ENCODE measurements at regions not wholly inside any gene's neighbourhood (a gene's known extent, or its start where the extent isn't known, plus 50 kb on each side); places are given as distances from the start of the nearest gene placed in this dataset.

GRCh38 chr3:95134693-95135413, 1072.0 kb downstream of the NSUN3 start:
- H3K27ac ChIP-seq = no peak overlapping the region
- TF ChIP-seq CTCF (conservative IDR thresholded peaks at IDR 0.05) (no peak), ZFX (IDR thresholded peaks at IDR 0.05) (no peak)

- TF ChIP-seq ZFX (IDR thresholded peaks at IDR 0.05) = no peak
- TF ChIP-seq CTCF (conservative IDR thresholded peaks at IDR 0.05) = no peak
- no peak overlapping the region for H3K27ac ChIP-seq
Observed at GRCh38 chr3:95148107-95148506, 1085.2 kb downstream of the NSUN3 start.

- H3K27ac ChIP-seq = no peak overlapping the region
- TF ChIP-seq CTCF (conservative IDR thresholded peaks at IDR 0.05) = no peak
- TF ChIP-seq ZFX (IDR thresholded peaks at IDR 0.05) = no peak
Observed at GRCh38 chr3:95151590-95151989, 1088.7 kb downstream of the NSUN3 start.

GRCh38 chr3:95154766-95155165, 1091.9 kb downstream of the NSUN3 start:
- no peak for TF ChIP-seq ZFX (IDR thresholded peaks at IDR 0.05)
- H3K27ac ChIP-seq = no peak overlapping the region

GRCh38 chr3:95162794-95163193, 1099.9 kb downstream of the NSUN3 start:
- TF ChIP-seq ZFX (IDR thresholded peaks at IDR 0.05) = no peak
- H3K27ac ChIP-seq = no peak overlapping the region

- H3K27ac ChIP-seq = no peak overlapping the region
- TF ChIP-seq ZFX (IDR thresholded peaks at IDR 0.05) (no peak), CTCF (conservative IDR thresholded peaks at IDR 0.05) (no peak)
Observed at GRCh38 chr3:95167748-95168147, 1104.9 kb downstream of the NSUN3 start.

GRCh38 chr3:95168526-95168925, 1105.7 kb downstream of the NSUN3 start:
- TF ChIP-seq ZFX (IDR thresholded peaks at IDR 0.05) (no peak), CTCF (conservative IDR thresholded peaks at IDR 0.05) (no peak)
- H3K27ac ChIP-seq = no peak overlapping the region

GRCh38 chr3:95172164-95172943, 1109.5 kb downstream of the NSUN3 start:
- TF ChIP-seq CTCF (conservative IDR thresholded peaks at IDR 0.05) (no peak), ZFX (IDR thresholded peaks at IDR 0.05) (no peak)
- no peak overlapping the region for H3K27ac ChIP-seq

Measured in C4-2B (cell line).